Kidney (tissue), 13 donors: ENCODE measurements at regions not wholly inside any gene's neighbourhood (a gene's known extent, or its start where the extent isn't known, plus 50 kb on each side); places are given as distances from the start of the nearest gene placed in this dataset.
A peak's percentile ranks its signal among the peaks of the same experiment; 100 is the strongest.

Experiments used
- DNase-seq, 5 donors: peaks; one replicate each; pipeline ENCODE4 v3.0.0-alpha.2; 2013 to 2020
- FAIRE-seq: peaks from 2 replicates; lab custom pipeline; 2012; peaks lifted over from hg19 to GRCh38; lab: Jason Lieb, UNC
- H3K27ac ChIP-seq, 2 donors: one replicate each; pipeline ENCODE4 v1.7.0; 2013; ENCODE audit warnings: low read depth in 2 of 2, low read length in 2 of 2, inconsistent platforms in 1 of 2
- H3K27me3 ChIP-seq: one replicate; pipeline ENCODE4 v1.7.1; 2013; ENCODE audit warnings: low read length, inconsistent platforms; ENCODE audit not compliant: control insufficient read depth, insufficient read depth
- H3K36me3 ChIP-seq, 3 donors: one replicate each; pipeline versions ENCODE4 v1.7.0 to v1.7.1; 2013; ENCODE audit warnings: low read length in 3 of 3, control low read depth in 1 of 3, inconsistent platforms in 1 of 3; ENCODE audit not compliant: insufficient read depth in 3 of 3, control insufficient read depth in 2 of 3
- H3K4me1 ChIP-seq, 3 donors: one replicate each; pipeline versions ENCODE4 v1.7.0 to v1.7.1; 2013; ENCODE audit warnings: low read length in 3 of 3, inconsistent platforms in 1 of 3, low read depth in 1 of 3; ENCODE audit not compliant: control insufficient read depth in 2 of 3, insufficient read depth in 2 of 3
- H3K4me3 ChIP-seq, 3 donors: one replicate each; pipeline versions ENCODE4 v1.7.0 to v1.8.1; 2013; ENCODE audit warnings: low read length in 3 of 3, control low read depth in 1 of 3, inconsistent platforms in 1 of 3
- H3K9ac ChIP-seq, 3 donors: one replicate each; pipeline versions ENCODE4 v1.7.0 to v1.7.1; 2013; ENCODE audit warnings: low read length in 3 of 3, control low read depth in 1 of 3, inconsistent platforms in 1 of 3
- H3K9me3 ChIP-seq, 3 donors: one replicate each; pipeline versions ENCODE4 v1.7.0 to v1.7.1; 2013; ENCODE audit warnings: low read length in 3 of 3, control low read depth in 1 of 3, inconsistent platforms in 1 of 3; ENCODE audit not compliant: control insufficient read depth in 2 of 3, insufficient read depth in 1 of 3
- intact Hi-C: fragments of 100-400 bp; cut with DNase I; formaldehyde crosslinking; loops from one replicate; pipeline ENCODE4 v1.11.1; 2022
- TF ChIP-seq, protein P1 (sequence below): IDR thresholded peaks from 3 replicates; pipeline ENCODE4 v1.5.1; 2012; ENCODE audit warnings: mild to moderate bottlenecking, moderate library complexity, borderline replicate concordance; ENCODE audit not compliant: insufficient read depth; ENCODE audit errors: extremely low read depth
- donor health status: control.
- donor health status: control.
- donor health status: control.
- donor health status: control.
- donor health status: control.
- donor health status: DM: yes; HTN: yes; CAD: no.
- donor health status: Normal renal cell carcinoma (clear cell type).

DNA sequence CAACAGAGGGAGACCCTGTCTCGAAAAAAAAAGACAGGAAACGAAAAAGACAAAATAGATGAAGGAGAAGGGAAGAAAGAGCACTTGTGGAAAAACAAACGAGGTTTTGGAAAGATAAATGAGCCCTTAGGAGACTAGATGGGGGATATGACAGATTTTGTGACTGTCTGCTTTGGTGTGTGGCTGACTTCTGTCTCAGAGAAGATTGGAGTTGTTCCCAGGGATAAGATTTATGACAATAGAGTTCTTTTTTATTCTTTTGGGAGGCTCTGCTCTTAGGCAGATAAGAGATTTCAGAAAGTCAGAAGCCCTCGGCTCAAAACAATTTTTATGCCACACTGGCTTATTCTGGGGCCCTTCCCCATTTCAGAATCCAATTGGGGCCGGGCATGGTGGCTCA is 73.9 kb upstream of the ATF7IP2 start:
- Histone ChIP-seq H3K27me3 (no peaks in the 10 kb centered on the region), H3K36me3 (no peaks in the 10 kb centered on the region), H3K27ac (no peak overlapping the region), H3K4me1 (peaks cover 0 to 6% (median 5%) of the 10 kb centered on the region in 3 donors), H3K9me3 (no peaks in the 10 kb centered on the region), H3K4me3 (no peak overlapping the region), H3K9ac (no peak overlapping the region)
- intact Hi-C loops: no loop called here
- TF ChIP-seq, protein P1, sequence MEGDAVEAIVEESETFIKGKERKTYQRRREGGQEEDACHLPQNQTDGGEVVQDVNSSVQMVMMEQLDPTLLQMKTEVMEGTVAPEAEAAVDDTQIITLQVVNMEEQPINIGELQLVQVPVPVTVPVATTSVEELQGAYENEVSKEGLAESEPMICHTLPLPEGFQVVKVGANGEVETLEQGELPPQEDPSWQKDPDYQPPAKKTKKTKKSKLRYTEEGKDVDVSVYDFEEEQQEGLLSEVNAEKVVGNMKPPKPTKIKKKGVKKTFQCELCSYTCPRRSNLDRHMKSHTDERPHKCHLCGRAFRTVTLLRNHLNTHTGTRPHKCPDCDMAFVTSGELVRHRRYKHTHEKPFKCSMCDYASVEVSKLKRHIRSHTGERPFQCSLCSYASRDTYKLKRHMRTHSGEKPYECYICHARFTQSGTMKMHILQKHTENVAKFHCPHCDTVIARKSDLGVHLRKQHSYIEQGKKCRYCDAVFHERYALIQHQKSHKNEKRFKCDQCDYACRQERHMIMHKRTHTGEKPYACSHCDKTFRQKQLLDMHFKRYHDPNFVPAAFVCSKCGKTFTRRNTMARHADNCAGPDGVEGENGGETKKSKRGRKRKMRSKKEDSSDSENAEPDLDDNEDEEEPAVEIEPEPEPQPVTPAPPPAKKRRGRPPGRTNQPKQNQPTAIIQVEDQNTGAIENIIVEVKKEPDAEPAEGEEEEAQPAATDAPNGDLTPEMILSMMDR: no peak
- FAIRE-seq (no peak), DNase-seq (no peak)

DNA sequence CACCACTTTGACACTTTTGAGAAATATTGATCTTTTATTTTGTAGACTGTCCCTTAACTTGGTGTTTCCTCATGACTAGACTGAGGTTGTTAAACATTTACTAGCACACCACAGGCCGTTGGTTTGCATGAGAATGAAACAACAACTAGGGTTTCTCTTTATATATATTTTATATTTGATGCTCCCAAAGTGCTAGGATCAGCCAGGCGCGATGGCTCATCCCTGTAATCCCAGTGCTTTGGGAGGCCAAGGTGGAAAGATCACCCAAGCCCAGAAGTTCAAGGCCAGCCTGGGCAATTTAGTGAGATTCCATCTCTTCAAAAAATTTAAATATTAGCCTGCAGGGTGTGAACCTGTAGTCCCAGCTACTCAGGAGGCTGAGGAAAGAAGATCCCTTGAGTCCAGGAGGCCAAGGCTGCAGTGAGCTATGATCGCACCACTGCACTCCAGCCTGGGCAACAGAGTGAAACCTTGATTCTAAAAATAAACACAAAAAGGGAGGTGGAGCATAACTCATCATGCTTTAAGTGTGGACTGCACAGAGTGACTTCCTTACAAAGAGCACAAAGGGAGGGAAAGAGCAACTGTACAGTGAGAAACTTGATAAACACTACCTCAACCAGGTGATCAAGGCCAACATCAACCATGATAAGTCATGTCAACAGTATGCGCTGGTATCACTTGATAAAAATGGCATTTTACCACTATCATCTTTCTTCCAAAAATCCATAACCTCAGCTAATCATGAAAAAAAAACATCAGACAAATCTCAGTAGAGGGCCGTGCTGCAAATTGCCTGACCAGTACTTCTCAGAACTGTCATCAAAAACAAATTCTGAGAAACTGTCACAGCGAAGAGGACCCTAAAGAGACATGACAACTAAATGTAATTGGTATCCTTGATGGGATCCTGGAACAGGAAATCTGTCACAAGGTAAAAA is 72.8 kb upstream of the ATF7IP2 start:
- Histone ChIP-seq H3K4me3 (no peak overlapping the region), H3K4me1 (peaks cover 0 to 6% (median 5%) of the 10 kb centered on the region in 3 donors), H3K9me3 (no peaks in the 10 kb centered on the region), H3K9ac (no peak overlapping the region), H3K27ac (no peak overlapping the region), H3K36me3 (no peaks in the 10 kb centered on the region), H3K27me3 (no peaks in the 10 kb centered on the region)
- FAIRE-seq (no peak), DNase-seq (peak in 4 of 5 donors; percentile 64 to 88 (median 76))
- TF ChIP-seq, protein P1: no peak
- intact Hi-C loops: no loop called here

DNA sequence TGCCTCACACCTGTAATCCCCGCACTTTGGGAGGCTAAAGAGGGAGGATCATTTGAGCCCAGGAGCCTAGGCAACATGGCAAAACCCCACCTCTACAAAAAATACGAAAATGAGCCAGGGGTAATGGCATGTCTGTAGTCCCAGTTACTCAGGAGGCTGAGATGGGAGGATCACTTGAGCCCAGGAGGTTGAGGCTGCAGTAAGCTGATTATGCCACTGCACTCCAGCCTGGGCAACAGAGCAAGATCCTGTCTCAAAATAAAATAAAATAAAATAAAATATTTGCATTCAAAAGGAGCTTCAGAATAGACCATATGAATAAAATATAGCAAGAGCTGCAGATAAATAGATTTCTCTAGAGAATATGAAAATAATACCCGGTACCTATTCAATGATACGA is 71.5 kb upstream of the ATF7IP2 start:
- no peak overlapping the region for H3K9ac ChIP-seq
- no peak overlapping the region for H3K4me3 ChIP-seq
- no peak overlapping the region for H3K27ac ChIP-seq
- peaks cover 0 to 6% (median 5%) of the 10 kb centered on the region in 3 donors for H3K4me1 ChIP-seq
- H3K9me3 ChIP-seq: no peaks in the 10 kb centered on the region
- DNase-seq: no peak
- TF ChIP-seq, protein P1: no peak
- FAIRE-seq: no peak
- intact Hi-C loops: no loop called here
- no peaks in the 10 kb centered on the region for H3K36me3 ChIP-seq
- no peaks in the 10 kb centered on the region for H3K27me3 ChIP-seq
